Trophoblast cell (in vitro differentiated cells and primary cell): ENCODE measurements at regions not wholly inside any gene's neighbourhood (a gene's known extent, or its start where the extent isn't known, plus 50 kb on each side); places are given as distances from the start of the nearest gene placed in this dataset.

Experiments used
- DNase-seq, 2 donors: peaks; one replicate each; pipeline ENCODE4 v3.0.0-alpha.2; 2016
- H2AFZ ChIP-seq: 2 replicates; pipeline ENCODE4 v1.6.1; 2013; ENCODE audit warnings: low read length, moderate library complexity, mild to moderate bottlenecking; ENCODE audit not compliant: insufficient read depth, poor library complexity
- H2AK5ac ChIP-seq: 2 replicates; pipeline ENCODE4 v1.6.1; 2013; ENCODE audit warnings: mild to moderate bottlenecking, low read length
- H2BK120ac ChIP-seq: 2 replicates; pipeline ENCODE4 v1.6.1; 2013; ENCODE audit warnings: low read length, mild to moderate bottlenecking, moderate library complexity; ENCODE audit not compliant: insufficient read depth, poor library complexity
- H2BK12ac ChIP-seq: 2 replicates; pipeline ENCODE4 v1.6.1; 2013; ENCODE audit warnings: mild to moderate bottlenecking, low read length, moderate library complexity
- H2BK5ac ChIP-seq: 2 replicates; pipeline ENCODE4 v1.6.1; 2013; ENCODE audit warnings: low read length, low read depth, moderate library complexity, mild to moderate bottlenecking; ENCODE audit not compliant: poor library complexity
- H3K14ac ChIP-seq: 2 replicates; pipeline ENCODE4 v1.6.1; 2013; ENCODE audit warnings: mild to moderate bottlenecking, low read length
- H3K18ac ChIP-seq: 2 replicates; pipeline ENCODE4 v1.6.1; 2013; ENCODE audit warnings: mild to moderate bottlenecking, low read length
- H3K23ac ChIP-seq: 2 replicates; pipeline ENCODE4 v1.6.1; 2013; ENCODE audit warnings: low read length
- H3K27ac ChIP-seq: 2 replicates; pipeline ENCODE4 v1.5.1; 2013; ENCODE audit warnings: low read depth, mild to moderate bottlenecking, inconsistent platforms, low read length, moderate library complexity
- H3K27me3 ChIP-seq: 2 replicates; pipeline ENCODE4 v1.6.1; 2013; ENCODE audit warnings: inconsistent platforms, mild to moderate bottlenecking, low read length, moderate library complexity; ENCODE audit not compliant: insufficient read depth
- H3K36me3 ChIP-seq, 2 experiments: 1 replicate in 1 of 2; 2 replicates in 1 of 2; pipeline ENCODE4 v1.6.1; 2013; ENCODE audit warnings: low read length in 2 of 2, mild to moderate bottlenecking in 2 of 2, moderate library complexity in 1 of 2; ENCODE audit not compliant: insufficient read depth in 2 of 2, control insufficient read depth in 1 of 2
- H3K4ac ChIP-seq: 2 replicates; pipeline ENCODE4 v1.6.1; 2013; ENCODE audit warnings: low read depth, mild to moderate bottlenecking, low read length, moderate library complexity
- H3K4me1 ChIP-seq, 2 experiments: 1 replicate in 1 of 2; 2 replicates in 1 of 2; pipeline ENCODE4 v1.6.1; 2013; ENCODE audit warnings: low read length in 2 of 2, mild to moderate bottlenecking in 2 of 2, moderate library complexity in 1 of 2; ENCODE audit not compliant: insufficient read depth in 2 of 2, control insufficient read depth in 1 of 2
- H3K4me2 ChIP-seq: 2 replicates; pipeline ENCODE4 v1.6.1; 2013; ENCODE audit warnings: inconsistent platforms, mild to moderate bottlenecking, low read length, moderate library complexity
- H3K4me3 ChIP-seq: 2 replicates; pipeline ENCODE4 v1.5.1; 2013; ENCODE audit warnings: mild to moderate bottlenecking, low read depth, low read length, inconsistent platforms
- H3K79me1 ChIP-seq: one replicate; pipeline ENCODE4 v1.6.1; 2013; ENCODE audit warnings: low read length
- H3K79me2 ChIP-seq: 2 replicates; pipeline ENCODE4 v1.6.1; 2013; ENCODE audit warnings: low read length, mild to moderate bottlenecking; ENCODE audit not compliant: control insufficient read depth, insufficient read depth, poor library complexity
- H3K9ac ChIP-seq: 2 replicates; pipeline ENCODE4 v1.6.1; 2013; ENCODE audit warnings: mild to moderate bottlenecking, low read length
- H3K9me3 ChIP-seq: 2 replicates; pipeline ENCODE4 v1.6.1; 2013; ENCODE audit warnings: low read depth, mild to moderate bottlenecking, control low read depth, inconsistent platforms, low read length; ENCODE audit not compliant: insufficient read depth
- H4K12ac ChIP-seq: 2 replicates; pipeline ENCODE4 v1.6.1; 2013; ENCODE audit warnings: low read depth, mild to moderate bottlenecking, low read length, moderate library complexity
- H4K8ac ChIP-seq: 2 replicates; pipeline ENCODE4 v1.6.1; 2013; ENCODE audit warnings: low read depth, mild to moderate bottlenecking, low read length, moderate library complexity
- H4K91ac ChIP-seq: one replicate; pipeline ENCODE4 v1.6.1; 2013; ENCODE audit warnings: low read depth, mild to moderate bottlenecking, low read length, moderate library complexity
- WGBS: extraction: QIAGEN DNeasy Blood & Tissue Kit; methylation state at CpG from one replicate; pipeline ENCODE4 v1.1.7; 2013; ENCODE audit warnings: missing lambda C conversion rate; ENCODE audit not compliant: insufficient read length, insufficient coverage; ENCODE audit errors: extremely low coverage; 5-methylcytosine and 5-hydroxymethylcytosine counted together

DNA sequence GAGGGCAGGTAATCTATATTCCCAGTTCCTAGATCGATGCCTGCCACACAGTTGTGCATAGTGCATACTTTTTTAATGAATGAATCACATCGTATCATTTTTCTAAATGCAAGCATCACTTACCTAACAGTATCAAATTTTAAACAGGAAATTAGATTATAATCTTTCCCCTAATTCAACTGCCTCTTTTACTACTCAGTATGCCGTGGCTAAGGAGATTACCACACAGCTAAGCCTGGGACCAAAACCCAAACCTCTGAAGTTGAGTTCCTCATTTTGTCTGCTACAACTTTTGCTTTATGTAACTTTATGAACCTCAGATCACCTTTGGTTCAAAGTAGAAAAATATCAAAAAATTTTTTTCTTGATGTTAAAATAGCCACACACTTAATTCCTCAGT is 53.2 kb upstream of the FNDC3B start:
- H2BK120ac ChIP-seq, result no peak overlapping the region
- no peak overlapping the region for H3K23ac ChIP-seq
- no peak overlapping the region for H3K4ac ChIP-seq
- H2BK5ac ChIP-seq, result no peak overlapping the region
- no peak overlapping the region for H3K4me2 ChIP-seq
- H4K12ac ChIP-seq, result no peak overlapping the region
- no peak overlapping the region for H4K8ac ChIP-seq
- no peak for DNase-seq
- H3K36me3 ChIP-seq, result no peaks in the 10 kb centered on the region
- no peak overlapping the region for H3K27ac ChIP-seq
- H2AFZ ChIP-seq, result no peak overlapping the region
- no peak overlapping the region for H3K4me3 ChIP-seq
- H3K79me1 ChIP-seq, result no peaks in the 10 kb centered on the region
- H3K9me3 ChIP-seq, result no peaks in the 10 kb centered on the region
- no peak overlapping the region for H3K18ac ChIP-seq
- H3K14ac ChIP-seq, result no peak overlapping the region
- no peak overlapping the region for H4K91ac ChIP-seq
- no peaks in the 10 kb centered on the region for H3K27me3 ChIP-seq
- no peak overlapping the region for H2AK5ac ChIP-seq
- H3K79me2 ChIP-seq, result no peaks in the 10 kb centered on the region
- H3K9ac ChIP-seq, result no peak overlapping the region
- H3K4me1 ChIP-seq, result no peaks in the 10 kb centered on the region
- WGBS, result no CpG with 5 or more reads among the region's 3 CpGs
- H2BK12ac ChIP-seq, result no peak overlapping the region

DNA sequence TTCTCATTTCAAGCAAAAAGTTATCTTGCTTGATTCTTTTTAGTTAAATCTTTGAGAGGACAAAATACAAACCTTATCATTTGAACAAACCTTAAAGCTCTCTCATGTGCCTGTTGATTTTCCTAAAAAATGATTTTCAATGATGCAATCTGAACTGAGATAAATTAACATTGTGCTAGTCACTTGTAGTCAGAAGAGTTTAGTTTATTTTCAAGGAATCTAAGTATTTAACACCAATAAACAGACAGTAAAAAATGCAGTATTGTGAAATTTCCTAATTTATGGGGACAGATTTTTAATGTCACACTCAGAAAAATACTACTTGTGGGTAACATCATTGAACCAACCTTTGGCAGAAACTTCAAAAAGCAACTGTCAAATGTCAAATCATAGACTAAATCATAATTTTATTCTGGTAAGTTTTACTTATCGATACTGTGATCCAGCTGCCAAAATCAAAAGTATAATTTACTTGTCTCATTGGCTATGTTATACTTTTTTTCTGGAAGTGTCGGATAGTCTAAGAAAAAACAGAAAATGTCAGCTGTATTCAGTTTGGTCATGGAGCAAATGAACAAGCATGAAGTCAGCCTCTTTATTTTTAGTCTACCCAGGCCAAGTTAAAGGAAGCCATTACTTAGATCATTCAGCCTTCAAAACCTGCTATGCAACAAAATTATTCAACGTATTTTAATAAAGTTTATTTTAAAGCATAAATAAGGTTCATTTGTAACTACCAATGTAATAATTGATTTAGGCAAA is 52.4 kb upstream of the FNDC3B start:
- Histone ChIP-seq H3K79me1 (no peaks in the 10 kb centered on the region), H3K27me3 (no peaks in the 10 kb centered on the region), H4K12ac (no peak overlapping the region), H3K4ac (no peak overlapping the region), H2BK120ac (no peak overlapping the region), H3K4me2 (no peak overlapping the region), H3K9me3 (no peaks in the 10 kb centered on the region), H2BK12ac (no peak overlapping the region), H3K4me3 (no peak overlapping the region), H4K91ac (no peak overlapping the region), H3K18ac (no peak overlapping the region), H3K27ac (no peak overlapping the region), H2AFZ (no peak overlapping the region), H3K23ac (no peak overlapping the region), H3K79me2 (no peaks in the 10 kb centered on the region), H3K36me3 (no peaks in the 10 kb centered on the region), H3K4me1 (no peaks in the 10 kb centered on the region), H2BK5ac (no peak overlapping the region), H2AK5ac (no peak overlapping the region), H3K14ac (no peak overlapping the region), H4K8ac (no peak overlapping the region), H3K9ac (no peak overlapping the region)
- no CpG with 5 or more reads among the region's 3 CpGs for WGBS
- no peak for DNase-seq
